SW 1271 (cell line): ENCODE measurements at regions not wholly inside any gene's neighbourhood (a gene's known extent, or its start where the extent isn't known, plus 50 kb on each side); places are given as distances from the start of the nearest gene placed in this dataset.
"Not testable (repeated sequence)": the region's sequence is repeated elsewhere in the genome, so short reads cannot be mapped to it uniquely, and the experiment has no call there.

Source experiments
- DNase-seq, 2 experiments: peaks; one replicate each; lab custom pipeline; 2025; lab: John Stamatoyannopoulos, UW

DNA sequence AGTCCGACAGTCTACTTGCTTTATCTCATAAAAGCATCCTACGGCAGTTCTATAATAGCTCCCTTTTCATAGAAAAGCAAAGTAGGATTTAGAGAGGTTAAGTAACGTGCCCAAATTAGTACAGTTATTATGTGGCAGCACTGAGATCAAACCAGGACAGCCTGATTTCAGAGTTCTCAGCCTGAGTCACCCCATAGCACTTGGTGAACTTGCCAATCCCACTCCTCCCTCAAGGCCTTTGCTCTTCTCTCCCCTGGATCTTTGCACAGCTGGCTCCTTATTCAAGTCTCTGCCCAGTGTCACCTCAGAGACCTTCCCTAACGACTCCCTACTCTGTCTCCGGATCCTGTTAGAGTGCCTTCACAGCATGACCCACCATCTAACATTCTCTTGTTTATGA lies 438.0 kb upstream of the NFE2L3 start:
- no peak for DNase-seq

DNA sequence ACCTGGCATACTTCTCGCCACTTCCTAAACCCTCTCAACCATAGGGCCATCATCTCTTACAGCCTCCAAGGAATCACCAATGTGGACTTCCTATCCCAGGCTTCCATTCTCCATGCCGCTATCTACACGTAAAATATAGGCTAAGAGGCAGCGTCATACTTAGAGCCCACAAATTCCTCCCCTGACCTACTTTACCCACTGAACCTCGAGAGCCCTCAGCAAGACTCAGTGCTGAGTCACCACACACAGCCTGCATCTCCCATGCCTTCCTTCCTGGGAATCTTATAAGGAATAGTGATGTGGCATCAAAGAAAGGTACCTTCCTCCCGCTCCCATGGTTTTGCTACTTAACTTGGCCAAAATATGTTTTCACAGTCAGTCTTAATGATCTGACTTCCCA lies 435.6 kb upstream of the NFE2L3 start:
- DNase-seq, result no peak

DNA sequence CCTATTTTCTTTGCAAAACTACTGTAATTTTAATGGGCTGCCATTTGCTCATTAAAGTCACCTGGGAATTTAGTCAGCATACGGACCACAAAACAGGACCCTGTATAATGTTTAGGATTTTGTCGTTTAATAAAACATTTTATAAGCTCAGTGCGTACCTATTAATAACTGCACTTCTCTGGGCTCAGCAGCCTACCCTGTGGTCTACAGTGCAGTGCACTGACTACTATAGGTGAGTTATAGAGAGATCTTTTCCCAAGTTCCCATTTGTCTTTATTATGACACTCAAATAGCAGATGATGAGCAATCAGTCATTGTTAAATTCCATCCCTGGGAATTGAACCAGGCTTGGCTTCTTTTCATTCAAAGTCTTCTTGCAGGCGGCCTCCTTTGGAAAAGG lies 433.4 kb upstream of the NFE2L3 start:
- DNase-seq, result no peak

DNA sequence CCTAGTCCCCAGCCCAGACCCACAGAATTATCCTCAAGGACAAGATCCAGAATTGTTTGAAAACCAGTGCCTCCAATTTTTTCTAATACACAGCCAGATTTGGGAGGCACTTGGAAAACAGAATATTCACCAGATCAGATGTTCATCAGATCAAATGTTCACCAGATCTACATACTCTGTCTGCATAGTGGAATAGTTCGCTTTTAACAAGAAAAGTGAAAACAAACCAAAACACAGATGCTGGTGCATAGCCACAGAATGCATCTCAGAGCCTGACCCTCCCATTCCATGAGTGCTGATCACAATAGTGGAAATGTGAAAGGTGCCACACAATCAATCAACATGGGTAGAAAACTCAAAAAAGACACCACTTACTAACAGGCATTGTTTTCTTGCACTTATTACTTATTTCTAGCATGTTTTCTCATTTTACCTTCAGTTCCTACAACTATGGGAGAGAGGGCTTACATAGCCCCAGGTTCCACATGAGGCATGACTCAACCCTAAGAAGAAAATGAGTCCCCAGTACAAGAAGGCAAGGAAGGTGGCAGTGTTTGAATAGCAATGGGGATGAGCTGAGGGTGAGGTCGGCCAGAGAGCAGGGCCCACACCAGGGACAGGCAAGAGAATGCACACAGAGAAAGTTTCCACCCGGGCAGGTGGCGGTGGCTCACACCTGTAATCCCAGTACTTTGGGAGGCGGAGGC lies 432.7 kb upstream of the NFE2L3 start:
- DNase-seq, result no peak

DNA sequence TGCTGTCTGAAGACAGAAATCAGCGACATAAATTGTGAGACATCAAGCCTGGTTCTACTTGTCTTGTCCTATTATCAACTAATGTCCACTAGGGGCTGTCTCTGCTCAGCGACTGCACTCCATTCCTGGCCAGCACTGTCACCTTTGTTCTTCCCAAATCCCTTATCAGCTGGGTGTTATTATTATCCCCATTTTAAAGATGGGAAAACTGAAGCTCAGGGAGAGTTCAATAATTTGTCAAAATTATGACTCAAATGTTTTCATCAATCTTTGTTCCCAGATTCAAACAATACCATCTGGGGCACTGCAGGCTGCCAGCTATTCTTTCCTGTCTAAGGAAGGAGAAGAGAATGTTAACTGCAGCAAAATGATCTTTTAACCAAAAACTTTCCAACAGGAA lies 431.6 kb upstream of the NFE2L3 start:
- peak in 1 of 2 experiments; percentile 3 for DNase-seq

DNA sequence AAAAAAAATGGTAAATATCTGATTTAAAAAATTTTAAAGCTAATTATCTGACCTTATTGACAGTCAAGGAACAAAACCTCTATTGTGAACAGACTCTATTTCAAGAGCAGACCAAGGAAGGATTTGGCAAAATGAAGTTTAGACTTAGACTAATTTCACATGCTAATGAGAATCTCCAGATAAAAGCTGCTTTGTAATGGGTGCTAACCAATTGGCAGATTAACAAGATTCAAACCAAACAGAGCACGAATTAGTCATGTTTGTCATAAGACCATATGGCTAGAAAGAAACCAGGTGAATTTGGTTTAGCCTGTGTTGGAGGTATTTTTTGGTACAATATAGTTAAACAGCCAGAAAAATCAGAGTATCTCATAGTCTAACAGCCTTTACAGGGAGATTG lies 429.1 kb upstream of the NFE2L3 start:
- no peak for DNase-seq

DNA sequence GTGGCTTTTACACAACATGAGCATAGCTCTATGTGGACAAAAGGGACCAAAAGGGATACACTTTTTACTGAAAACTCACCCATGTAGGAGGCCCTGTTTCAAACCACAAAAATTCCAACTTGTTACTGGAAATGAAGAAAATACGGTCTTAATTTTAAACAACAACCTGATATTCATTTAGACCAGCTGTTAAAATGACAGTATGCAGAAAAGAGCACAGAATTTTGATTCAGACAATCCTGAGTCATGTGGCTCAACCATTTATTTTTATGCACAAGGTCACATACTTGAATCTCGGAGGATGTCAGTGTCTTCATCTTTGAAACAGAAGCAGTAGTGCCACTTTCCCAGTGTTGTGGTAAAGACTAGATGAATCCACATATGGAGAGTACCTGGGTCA lies 426.5 kb upstream of the NFE2L3 start:
- no peak for DNase-seq

DNA sequence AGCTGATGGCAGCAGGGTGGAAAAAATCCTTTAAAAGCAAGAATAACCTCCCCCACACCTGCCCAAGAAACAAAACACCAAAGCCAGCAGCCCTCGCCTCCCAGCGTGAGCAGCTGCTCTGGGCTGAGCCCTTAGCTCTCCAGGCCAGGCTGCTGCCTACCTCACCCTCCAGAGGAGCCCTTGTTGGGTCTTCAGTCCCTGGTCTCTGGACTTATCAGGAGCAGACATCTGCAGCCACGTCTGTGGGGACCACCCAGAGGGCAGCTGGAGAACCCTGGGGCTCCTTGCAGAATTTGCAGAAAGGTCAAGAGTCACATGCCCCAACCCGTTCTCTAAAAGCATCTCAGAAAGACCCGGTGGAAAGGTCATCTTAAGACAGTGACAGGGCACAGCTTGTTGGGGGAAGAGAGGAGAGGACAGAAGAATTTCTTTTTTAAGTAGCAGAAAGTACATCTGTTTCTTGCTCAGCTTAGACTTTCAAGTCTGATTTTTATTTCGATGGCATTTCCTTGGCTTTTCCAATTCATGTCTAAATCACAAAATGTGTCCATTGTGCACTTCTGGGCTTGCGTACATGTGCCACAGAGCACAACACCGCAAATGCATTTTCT lies 425.7 kb upstream of the NFE2L3 start:
- no peak for DNase-seq

DNA sequence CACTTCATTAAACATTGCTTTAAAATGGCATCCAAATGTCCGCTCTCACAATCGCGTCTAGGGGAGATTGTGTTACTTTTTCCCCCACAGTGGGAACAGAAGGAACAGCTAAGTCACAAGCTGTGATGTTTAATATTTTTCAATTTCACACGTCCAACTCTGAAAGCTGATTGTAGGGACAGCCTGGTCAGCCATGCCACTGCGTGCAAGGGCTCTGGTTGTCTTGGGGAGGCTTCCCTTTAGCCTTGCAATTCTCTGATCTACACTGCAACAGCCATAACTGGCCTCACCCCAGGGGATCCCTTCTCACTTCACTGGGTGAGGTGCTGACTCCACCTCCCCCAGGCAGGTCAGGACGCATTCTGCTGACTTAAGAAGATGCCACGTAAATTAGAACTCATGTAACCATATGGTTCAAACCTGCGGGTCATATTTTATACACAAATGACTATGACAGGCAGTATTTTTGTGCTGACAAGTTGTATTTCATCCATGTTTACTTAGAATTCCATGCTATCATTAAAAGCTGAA lies 425.2 kb upstream of the NFE2L3 start:
- DNase-seq, result no peak

DNA sequence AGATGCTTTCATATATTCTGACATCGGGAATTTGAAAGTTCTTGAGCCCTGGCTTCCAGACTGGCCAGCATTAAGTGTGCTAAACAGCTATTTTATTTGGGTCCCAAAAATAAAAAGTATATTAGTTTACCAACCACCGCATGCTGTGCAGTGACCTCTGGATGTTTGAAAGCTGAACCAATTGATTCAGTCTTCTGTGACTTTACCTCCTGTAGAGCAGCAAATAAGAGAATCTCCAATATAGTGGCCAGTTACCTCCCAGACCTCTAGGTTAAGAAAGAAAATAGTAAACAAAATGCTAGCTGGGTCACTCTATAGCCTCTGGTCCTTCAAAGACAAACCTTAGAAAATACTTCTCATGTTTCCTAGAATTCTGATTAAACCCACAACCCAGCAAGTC lies 424.6 kb upstream of the NFE2L3 start:
- DNase-seq, result no peak

DNA sequence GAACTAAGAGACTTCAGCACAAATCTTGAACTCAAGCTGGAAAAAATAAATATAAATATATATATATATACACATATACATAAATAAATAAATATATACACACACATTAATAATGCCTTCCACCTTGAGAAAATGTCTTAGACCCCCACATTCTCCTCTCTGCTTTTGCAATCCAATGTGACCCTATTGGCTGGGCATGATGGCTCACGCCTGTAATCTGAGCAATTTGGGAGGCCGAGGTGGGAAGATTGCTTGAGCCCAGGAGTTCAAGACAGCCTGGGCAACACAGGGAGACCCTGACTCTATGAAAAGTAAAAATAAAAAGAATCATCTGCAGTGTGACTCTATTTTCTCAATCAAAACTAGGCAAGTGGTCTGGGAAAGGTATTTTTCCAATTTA lies 424.1 kb upstream of the NFE2L3 start:
- no peak for DNase-seq

DNA sequence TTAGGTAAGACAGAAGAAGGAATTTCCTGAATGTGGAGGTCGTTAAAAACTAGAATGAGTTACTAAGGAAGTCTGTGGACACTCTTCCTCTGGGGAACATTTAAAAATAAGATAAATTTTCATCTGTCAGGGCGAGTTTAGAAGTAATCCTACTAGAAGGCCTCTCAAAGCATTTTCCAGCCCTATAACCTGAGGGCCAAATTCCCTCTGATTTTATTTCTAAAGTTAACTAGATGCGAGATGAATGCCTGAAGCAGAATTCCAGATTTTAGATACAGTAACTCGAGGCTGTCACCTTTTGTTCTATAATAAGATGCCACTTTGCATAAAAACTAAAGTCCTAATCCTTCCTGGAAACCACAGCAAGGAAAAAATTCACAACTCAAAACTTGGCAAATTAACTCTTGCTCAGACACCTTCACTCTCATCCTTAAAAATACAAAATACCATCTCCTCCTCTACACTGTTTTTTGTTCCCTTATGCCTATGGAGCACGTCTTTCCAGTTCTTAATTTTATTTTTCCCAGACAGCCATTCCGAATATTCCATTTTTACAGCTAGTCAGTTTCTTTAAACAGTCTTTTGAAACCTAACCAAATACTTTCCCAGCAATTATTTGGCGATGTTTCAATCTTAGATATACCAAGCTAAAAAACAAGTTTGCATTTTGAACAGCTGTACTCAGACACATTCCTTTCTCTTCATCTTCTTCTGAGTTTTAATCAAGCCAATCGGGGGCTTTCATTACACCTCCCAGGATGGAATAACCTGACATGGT lies 420.7 kb upstream of the NFE2L3 start:
- DNase-seq, result no peak

DNA sequence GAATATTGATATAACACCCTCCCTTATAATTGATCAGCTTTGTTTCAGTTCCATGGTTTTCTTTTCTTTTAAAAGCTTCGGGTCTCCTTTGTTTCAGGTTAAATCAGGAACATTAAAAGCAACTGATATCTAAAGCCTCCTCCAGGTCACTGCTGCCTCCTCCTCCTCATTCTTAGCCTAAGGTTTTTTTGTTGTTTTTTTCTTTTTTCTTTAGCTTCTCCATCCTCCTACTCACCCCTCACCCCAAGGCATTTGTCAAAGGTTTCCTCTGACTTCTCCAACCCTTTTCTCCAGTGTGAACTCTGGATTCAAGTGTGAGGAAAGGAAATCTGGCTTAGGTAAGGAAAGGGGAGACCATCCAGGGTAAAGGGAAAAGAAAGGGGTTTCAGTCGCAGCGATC lies 420.2 kb upstream of the NFE2L3 start:
- no peak for DNase-seq

DNA sequence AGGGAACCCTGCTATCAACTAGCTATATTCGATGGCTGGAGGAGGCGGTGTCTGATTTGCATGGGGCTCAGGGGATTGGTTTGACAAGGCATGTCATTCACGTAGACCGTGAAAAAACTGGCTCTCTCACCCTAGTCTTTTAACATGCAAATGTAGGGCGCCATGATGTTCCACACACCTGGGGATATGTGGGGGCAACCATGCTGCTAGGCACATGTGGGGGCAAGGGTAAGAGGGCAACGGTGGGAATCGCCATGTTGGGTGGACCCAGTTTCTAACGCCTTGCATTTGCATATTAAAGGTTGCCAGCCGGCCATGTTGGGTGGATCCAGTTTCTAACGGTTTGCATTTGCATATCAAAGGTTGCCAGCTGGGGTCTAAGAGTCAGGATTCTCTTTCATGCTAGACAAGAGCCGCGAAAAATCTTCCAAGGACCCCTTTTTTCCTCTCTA lies 419.2 kb upstream of the NFE2L3 start:
- no peak for DNase-seq

DNA sequence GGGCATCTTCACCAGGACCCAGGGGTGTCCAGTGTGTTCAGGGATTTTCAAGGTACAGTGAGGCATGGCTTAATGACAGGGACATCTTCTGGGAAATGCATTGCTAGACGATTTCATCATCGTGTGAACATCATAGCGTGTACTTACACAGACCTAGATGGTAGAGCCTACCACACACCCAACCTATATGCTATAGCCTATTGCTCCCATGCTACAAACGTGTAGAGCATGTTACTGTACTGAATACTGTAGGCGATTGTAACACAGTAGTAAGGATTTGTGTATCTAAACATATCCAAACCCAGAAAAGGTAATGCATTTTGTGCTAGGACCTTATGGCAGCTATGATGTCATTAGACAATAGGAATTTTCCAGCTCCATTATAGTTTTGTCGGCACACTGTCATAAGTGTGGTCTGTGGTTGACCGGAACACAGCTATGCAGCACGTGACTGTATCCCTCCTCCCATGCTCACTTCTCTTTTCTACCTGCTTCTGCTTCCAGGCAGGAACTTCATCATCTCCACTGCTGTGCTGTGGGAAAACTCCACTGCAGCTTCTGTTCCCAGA lies 416.2 kb upstream of the NFE2L3 start:
- no peak for DNase-seq

DNA sequence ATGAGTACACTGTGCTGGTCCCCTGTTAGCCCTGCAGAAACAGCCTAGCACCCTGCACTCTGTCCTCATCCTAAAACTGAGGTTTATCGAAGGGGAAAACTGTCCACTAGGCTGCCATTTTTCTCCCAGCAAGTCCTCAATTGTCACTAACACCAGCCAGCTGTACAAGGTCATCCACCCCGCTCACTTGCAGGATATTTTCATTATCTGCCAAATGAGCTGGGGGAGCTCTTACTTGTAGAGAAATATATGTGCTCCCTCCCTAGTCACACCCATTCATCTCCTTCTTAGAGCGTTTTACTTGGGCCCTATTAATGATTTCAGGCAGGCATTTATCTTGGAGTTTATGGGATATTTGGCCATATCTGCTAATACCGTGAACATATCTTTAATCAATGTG lies 413.5 kb upstream of the NFE2L3 start:
- no peak for DNase-seq

DNA sequence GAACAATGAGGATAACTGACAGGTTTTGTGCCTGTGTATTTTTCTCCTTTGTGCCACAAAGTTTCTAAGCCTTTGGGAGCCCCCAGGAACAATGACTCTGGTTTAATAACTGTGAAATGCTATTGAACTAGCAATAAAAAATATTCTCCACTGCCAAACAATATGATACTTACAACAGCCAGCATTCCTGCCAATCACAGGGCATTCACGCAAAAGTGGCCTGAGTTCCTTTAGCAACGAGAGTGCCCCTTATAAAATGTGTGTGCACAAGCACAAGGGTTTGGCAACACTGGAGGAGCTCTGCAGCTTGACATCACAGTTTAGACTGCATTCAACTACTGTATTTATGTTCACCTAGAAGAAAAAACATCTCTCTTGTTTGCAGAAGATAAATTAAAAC lies 412.9 kb upstream of the NFE2L3 start:
- no peak for DNase-seq

DNA sequence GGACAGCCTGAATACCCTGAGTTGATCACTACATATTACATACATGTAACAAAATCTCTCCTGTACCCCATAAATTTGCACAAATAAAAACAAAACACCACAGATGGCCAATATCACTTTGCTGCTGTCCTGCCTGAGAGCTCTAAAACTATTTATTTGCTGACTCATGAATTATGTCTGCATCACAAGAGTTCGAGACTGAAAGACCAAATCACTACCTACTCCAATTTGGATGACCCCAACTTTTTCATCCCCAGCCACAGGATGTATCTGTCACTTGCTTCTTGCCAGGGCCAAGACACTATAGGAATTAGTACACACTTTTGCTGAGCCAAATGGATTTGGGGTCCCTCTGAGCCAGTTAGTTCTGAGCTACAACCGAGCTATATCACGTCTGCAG lies 409.7 kb upstream of the NFE2L3 start:
- DNase-seq, result no peak

DNA sequence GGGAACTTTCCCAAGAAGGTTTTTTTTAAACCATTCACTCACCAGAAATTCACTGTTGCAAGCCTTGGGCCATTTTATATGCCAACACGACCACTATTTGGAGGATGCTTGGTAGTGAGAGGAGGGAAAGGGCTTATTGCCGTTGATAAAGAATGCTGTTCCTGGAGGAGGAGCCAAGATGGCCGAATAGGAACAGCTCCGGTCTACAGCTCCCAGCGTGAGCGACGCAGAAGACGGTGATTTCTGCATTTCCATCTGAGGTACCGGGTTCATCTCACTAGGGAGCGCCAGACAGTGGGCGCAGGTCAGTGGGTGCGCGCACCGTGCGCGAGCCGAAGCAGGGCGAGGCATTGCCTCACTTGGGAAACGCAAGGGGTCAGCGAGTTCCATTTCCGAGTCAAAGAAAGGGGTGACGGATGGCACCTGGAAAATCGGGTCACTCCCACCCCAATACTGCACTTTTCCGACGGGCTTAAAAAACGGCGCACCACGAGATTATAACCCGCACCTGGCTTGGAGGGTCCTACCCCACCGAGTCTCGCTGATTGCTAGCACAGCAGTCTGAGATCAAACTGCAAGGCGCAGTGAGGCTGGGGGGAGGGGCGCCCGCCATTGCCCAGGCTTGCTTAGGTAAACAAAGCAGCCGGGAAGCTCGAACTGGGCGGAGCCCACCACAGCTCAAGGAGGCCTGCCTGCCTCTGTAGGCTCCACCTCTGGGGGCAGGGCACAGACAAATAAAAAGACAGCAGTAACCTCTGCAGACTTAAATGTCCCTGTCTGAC lies 408.1 kb upstream of the NFE2L3 start:
- DNase-seq, result not testable (repeated sequence)

DNA sequence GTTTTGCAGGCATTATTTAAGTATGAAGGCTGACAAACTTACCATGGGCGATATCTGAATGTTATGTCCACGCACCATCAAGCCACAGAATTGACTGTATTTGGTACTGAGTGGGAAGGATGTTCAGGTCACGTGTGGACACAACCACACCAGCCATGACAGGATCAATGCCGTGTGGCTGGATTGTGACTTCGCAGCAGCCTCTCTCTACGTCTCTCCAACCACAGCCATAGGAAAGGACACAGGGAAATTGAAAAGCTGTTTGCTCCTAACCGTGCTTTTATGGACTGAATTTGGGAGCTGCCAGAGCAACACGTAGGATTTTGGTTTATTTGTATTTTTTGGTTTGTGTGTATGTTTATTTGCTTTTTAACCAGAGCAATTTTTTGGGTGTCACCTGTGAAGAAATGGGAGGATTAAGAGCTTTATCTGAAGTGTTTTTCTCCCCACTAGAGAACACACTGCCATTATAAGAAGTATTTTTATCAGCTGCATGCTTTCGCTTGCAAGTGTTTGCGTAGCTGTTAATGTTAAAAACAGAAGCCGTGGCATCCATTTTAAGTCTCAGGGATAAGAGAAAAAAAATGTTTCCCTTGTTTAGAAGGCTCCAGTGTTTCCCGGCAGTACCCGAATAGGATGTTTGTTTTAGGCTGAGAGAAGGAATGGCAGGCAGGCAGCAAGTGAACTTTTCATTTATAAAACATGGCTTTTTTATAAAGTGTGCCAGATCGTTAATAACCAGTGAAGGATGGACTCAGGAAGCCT lies 401.1 kb upstream of the NFE2L3 start:
- no peak for DNase-seq

DNA sequence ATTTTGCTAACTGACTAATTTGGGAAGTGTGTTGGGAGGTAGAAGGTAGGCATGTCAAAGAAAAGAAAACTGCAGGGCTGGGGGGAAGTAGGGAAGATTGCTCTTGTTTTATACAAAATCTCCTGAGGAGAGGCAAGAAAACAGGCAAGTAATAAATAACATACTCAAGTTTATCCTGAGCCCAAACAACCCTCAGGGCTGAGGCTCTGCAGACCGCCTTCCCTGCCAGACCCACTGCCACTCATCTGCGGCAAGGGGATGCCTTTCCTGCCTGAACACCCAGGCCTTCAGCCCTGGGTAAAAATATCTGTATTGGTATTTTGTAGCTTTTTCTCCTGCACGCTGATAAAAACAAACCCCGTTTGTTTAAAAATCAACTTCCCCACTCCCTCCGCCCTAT lies 399.8 kb upstream of the NFE2L3 start:
- no peak for DNase-seq
